Astrocyte of the hippocampus (primary cell): ENCODE measurements at regions not wholly inside any gene's neighbourhood (a gene's known extent, or its start where the extent isn't known, plus 50 kb on each side); places are given as distances from the start of the nearest gene placed in this dataset.

Experiments
- DNase-seq: peaks from one replicate; pipeline ENCODE4 v3.0.0; 2011; ENCODE audit warnings: low read depth, low spot score

GRCh38 chr18:55849391-55849790 is 261.4 kb upstream of the TCF4 start:
- DNase-seq, result no peak

- DNase-seq, result no peak
Measured at GRCh38 chr18:55847960-55848359, 260.0 kb upstream of the TCF4 start.

- DNase-seq, result no peak
Measured at GRCh38 chr18:55845221-55845620, 257.2 kb upstream of the TCF4 start.

GRCh38 chr18:55844382-55844781 is 256.4 kb upstream of the TCF4 start:
- no peak for DNase-seq

GRCh38 chr18:55841314-55841713 is 253.3 kb upstream of the TCF4 start:
- DNase-seq, result no peak

- DNase-seq, result no peak
Measured at GRCh38 chr18:55840601-55841170, 252.7 kb upstream of the TCF4 start.

- no peak for DNase-seq
Measured at GRCh38 chr18:55839343-55839742, 251.4 kb upstream of the TCF4 start.

GRCh38 chr18:55838841-55839240 is 250.8 kb upstream of the TCF4 start:
- no peak for DNase-seq

GRCh38 chr18:55838319-55838718 is 250.3 kb upstream of the TCF4 start:
- no peak for DNase-seq

GRCh38 chr18:55833543-55833942 is 245.6 kb upstream of the TCF4 start:
- peak; percentile 88 for DNase-seq

- DNase-seq, result no peak
Measured at GRCh38 chr18:55830544-55830943, 242.6 kb upstream of the TCF4 start.

GRCh38 chr18:55821219-55821618 is 233.2 kb upstream of the TCF4 start:
- DNase-seq, result peak; percentile 47

- DNase-seq, result no peak
Measured at GRCh38 chr18:55819448-55819847, 231.5 kb upstream of the TCF4 start.

- no peak for DNase-seq
Measured at GRCh38 chr18:55818284-55818683, 230.3 kb upstream of the TCF4 start.

- DNase-seq, result no peak
Measured at GRCh38 chr18:55811925-55812324, 223.9 kb upstream of the TCF4 start.

GRCh38 chr18:55805666-55806065 is 217.7 kb upstream of the TCF4 start:
- DNase-seq, result no peak

GRCh38 chr18:55795101-55795669 is 207.2 kb upstream of the TCF4 start:
- DNase-seq, result no peak

GRCh38 chr18:55794288-55795052 is 206.5 kb upstream of the TCF4 start:
- DNase-seq, result no peak

GRCh38 chr18:55790296-55790695 is 202.3 kb upstream of the TCF4 start:
- peak; percentile 88 for DNase-seq

GRCh38 chr18:55787536-55788073 is 199.6 kb upstream of the TCF4 start:
- DNase-seq, result no peak

GRCh38 chr18:55786651-55787272 is 198.8 kb upstream of the TCF4 start:
- DNase-seq, result peak; percentile 33

- no peak for DNase-seq
Measured at GRCh38 chr18:55783921-55784320, 195.9 kb upstream of the TCF4 start.
